Heart left ventricle (tissue), 16 donors: ENCODE measurements at regions not wholly inside any gene's neighbourhood (a gene's known extent, or its start where the extent isn't known, plus 50 kb on each side); places are given as distances from the start of the nearest gene placed in this dataset.

Experiments used
- ATAC-seq, 4 donors: fragments of 200-7000 bp; cut with Tn5 transposase; one replicate each; pipeline ENCODE4 v1.9.1; 2020 to 2022; ENCODE audit warnings: moderate library complexity in 4 of 4, mild to moderate bottlenecking in 3 of 4, moderate number of reproducible peaks in 1 of 4
- DNase-seq, 5 donors: peaks; one replicate each; pipeline ENCODE4 v3.0.0-alpha.2; 2020
- H3K27ac ChIP-seq, 12 donors: fragments of 200-600 bp; sonication (generic) in 4 of 12; one replicate each; pipeline versions ENCODE4 v1.5.0 to v1.8.0; 2016 to 2022; ENCODE audit warnings: mild to moderate bottlenecking in 2 of 12
- H3K27me3 ChIP-seq, 9 donors: fragments of 200-600 bp; sonication (generic) in 2 of 9; one replicate each; pipeline versions ENCODE4 v1.5.1 to v1.8.0; 2016 to 2022; ENCODE audit warnings: mild to moderate bottlenecking in 3 of 9
- H3K36me3 ChIP-seq, 9 donors: fragments of 200-600 bp; sonication (generic) in 2 of 9; one replicate each; pipeline versions ENCODE4 v1.5.0 to v1.8.0; 2018 to 2022; ENCODE audit warnings: mild to moderate bottlenecking in 2 of 9
- H3K4me1 ChIP-seq, 12 donors: fragments of 200-600 bp; sonication (generic) in 4 of 12; one replicate each; pipeline versions ENCODE4 v1.5.0 to v1.8.0; 2016 to 2022; ENCODE audit warnings: mild to moderate bottlenecking in 3 of 12
- H3K4me3 ChIP-seq, 12 donors: fragments of 200-600 bp; sonication (generic) in 4 of 12; one replicate each; pipeline versions ENCODE4 v1.5.0 to v1.8.0; 2017 to 2022; ENCODE audit warnings: mild to moderate bottlenecking in 9 of 12, moderate library complexity in 4 of 12
- H3K9me3 ChIP-seq, 12 donors: fragments of 200-600 bp; sonication (generic) in 4 of 12; one replicate each; pipeline versions ENCODE4 v1.5.0 to v1.8.0; 2016 to 2022; ENCODE audit warnings: mild to moderate bottlenecking in 1 of 12
- CTCF ChIP-seq, 12 donors: fragments of 200-600 bp; sonication (generic) in 4 of 12; IDR thresholded peaks; one replicate each; pipeline versions ENCODE4 v1.5.0 to v1.8.0; 2018 to 2022; ENCODE audit warnings: antibody characterized with exemption in 12 of 12, mild to moderate bottlenecking in 5 of 12
- POLR2A ChIP-seq, 2 donors: fragments of 450-650 bp; IDR thresholded peaks; one replicate each; pipeline ENCODE4 v1.6.1; 2017; ENCODE audit warnings: antibody characterized with exemption in 2 of 2, mild to moderate bottlenecking in 2 of 2, moderate library complexity in 2 of 2
- WGBS, 4 donors: extraction: QIAGEN DNeasy Blood & Tissue Kit in 2 of 4; methylation state at CpG; one replicate each; pipeline versions ENCODE4 v1.1.5 to v1.1.7; 2013 to 2018; 5-methylcytosine and 5-hydroxymethylcytosine counted together
- intact Hi-C, 10 donors: fragments of 100-400 bp; cut with DNase I; formaldehyde crosslinking; loops; one replicate each; pipeline versions ENCODE4 v1.11.1 to v1.14.2; 2022
- donor health status: ischemic (EF 13 %, LVEDD 7.1; RV severe dilation, severe dysfunction).
- donor health status: healthy with polysubstance abuse.
- donor health status: DM: no; HTN: yes; CAD: no.
- donor health status: DM: no; HTN: no; CAD: no.
- donor health status: ischemic (EF 25% LVEDD 6.9; RV normal size, moderate dysfunction).
- donor health status: ischemic (EF 25% LVEDD 5.7; RV mildly dilated, moderate dysfunction).
- donor health status: healthy.
- donor health status: DM: yes; HTN: yes; CAD: no.
- donor health status: ischemic (EF 35%, LVEDD 5.7; RV mildly dilated, moderate dysfunction).
- donor health status: nonischemic (EF 11% LVEDD 7.7; RV severe dilation, severe dysfunction).
- donor health status: DM: yes; HTN: yes; CAD: no.
- donor health status: PGD.
- donor health status: ischemic (EF 29% LVEDD 5.4; RV normal size, mild dysfunction).
- donor health status: nonischemic (EF 23%, LVEDD 6.1; RV moderate dilation, normal function).

GRCh38 chr9:107983762-107984161 is 494.2 kb upstream of the KLF4 start:
- no peak for DNase-seq

GRCh38 chr9:107983181-107983603 is 493.6 kb upstream of the KLF4 start:
- H3K9me3 ChIP-seq: no peaks in the 10 kb centered on the region
- peak overlapping the region in 1 of 12 donors; percentile 35 for H3K27ac ChIP-seq
- no peaks in the 10 kb centered on the region for H3K36me3 ChIP-seq
- intact Hi-C loops: no loop called here
- DNase-seq (no peak), ATAC-seq (peak; percentile 32 to 88 (median 80))
- whole genome bisulfite sequencing, 4 donors: 63 to 75% (median 68%) methylated on average over 3 of the region's 3 CpGs
- H3K4me1 ChIP-seq: peaks cover 0 to 12% (median 0%) of the 10 kb centered on the region in 12 donors
- H3K4me3 ChIP-seq: no peak overlapping the region
- H3K27me3 ChIP-seq: no peaks in the 10 kb centered on the region
- TF ChIP-seq CTCF (IDR thresholded peaks at IDR 0.05): no peak
- TF ChIP-seq POLR2A (IDR thresholded peaks at IDR 0.05): no peak

More at GRCh38 chr9:107983762-107984161, 494.2 kb upstream of the KLF4 start:
- 73 to 81% (median 75%) methylated on average over 3 of the region's 3 CpGs for WGBS, 4 donors
- H3K36me3 ChIP-seq: no peaks in the 10 kb centered on the region
- H3K4me3 ChIP-seq: no peak overlapping the region
- TF ChIP-seq CTCF (IDR thresholded peaks at IDR 0.05) (no peak), POLR2A (IDR thresholded peaks at IDR 0.05) (no peak)
- H3K27ac ChIP-seq: no peak overlapping the region
- ATAC-seq: no peak
- intact Hi-C loops: no loop called here
- H3K27me3 ChIP-seq: no peaks in the 10 kb centered on the region
- H3K4me1 ChIP-seq: peaks cover 0 to 14% (median 0%) of the 10 kb centered on the region in 12 donors
- no peaks in the 10 kb centered on the region for H3K9me3 ChIP-seq

- TF ChIP-seq POLR2A (IDR thresholded peaks at IDR 0.05) (no peak), CTCF (IDR thresholded peaks at IDR 0.05) (no peak)
- intact Hi-C loops: no loop called here
- Histone ChIP-seq H3K27me3 (no peaks in the 10 kb centered on the region), H3K36me3 (no peaks in the 10 kb centered on the region), H3K27ac (peak overlapping the region in 2 of 12 donors; percentile 13 to 60), H3K4me1 (peaks cover 0 to 12% (median 0%) of the 10 kb centered on the region in 12 donors), H3K4me3 (no peak overlapping the region), H3K9me3 (no peaks in the 10 kb centered on the region)
- WGBS, 4 donors: 58 to 68% (median 62%) methylated on average over 3 of the region's 3 CpGs
- DNase-seq: no peak
- ATAC-seq: peak in 2 of 4 donors; percentile 42 to 47
Observed at GRCh38 chr9:107982745-107983144, 493.2 kb upstream of the KLF4 start.

- no peak for TF ChIP-seq CTCF (IDR thresholded peaks at IDR 0.05)
- TF ChIP-seq POLR2A (IDR thresholded peaks at IDR 0.05): no peak
- H3K27ac ChIP-seq: peak overlapping the region in 1 of 12 donors; percentile 60
- no peak for ATAC-seq
- H3K4me1 ChIP-seq: peaks cover 0 to 17% (median under 1%) of the 10 kb centered on the region in 12 donors
- WGBS, 4 donors: 90 to 99% (median 94%) methylated on average over 1 of the region's 1 CpG
- no peaks in the 10 kb centered on the region for H3K9me3 ChIP-seq
- intact Hi-C loops: no loop called here
- H3K27me3 ChIP-seq: no peaks in the 10 kb centered on the region
- H3K36me3 ChIP-seq: no peaks in the 10 kb centered on the region
- DNase-seq: no peak
- no peak overlapping the region for H3K4me3 ChIP-seq
Observed at GRCh38 chr9:107982001-107982400, 492.4 kb upstream of the KLF4 start.
